Astrocyte (in vitro differentiated cells and primary cell): ENCODE measurements at regions not wholly inside any gene's neighbourhood (a gene's known extent, or its start where the extent isn't known, plus 50 kb on each side); places are given as distances from the start of the nearest gene placed in this dataset.

Experiments used
- DNase-seq: peaks from one replicate; pipeline ENCODE4 v3.0.0-alpha.2; 2010; ENCODE audit warnings: low read depth
- FAIRE-seq: peaks from 2 replicates; lab custom pipeline; 2011; peaks lifted over from hg19 to GRCh38; lab: Jason Lieb, UNC
- H2AFZ ChIP-seq: 2 replicates; pipeline ENCODE4 v1.6.0; 2012; ENCODE audit warnings: low read depth, low read length, inconsistent platforms
- H3K27ac ChIP-seq: 2 replicates; pipeline ENCODE4 v1.5.1; 2011; ENCODE audit warnings: low read depth, low read length, inconsistent platforms
- H3K27me3 ChIP-seq: 2 replicates; pipeline ENCODE4 v1.6.0; 2011; ENCODE audit warnings: low read length, inconsistent platforms; ENCODE audit not compliant: insufficient read depth
- H3K36me3 ChIP-seq: 2 replicates; pipeline ENCODE4 v1.5.1; 2011; ENCODE audit warnings: low read length, inconsistent platforms; ENCODE audit not compliant: insufficient read depth
- H3K4me1 ChIP-seq: 2 replicates; pipeline ENCODE4 v1.5.1; 2011; ENCODE audit warnings: low read length, inconsistent platforms; ENCODE audit not compliant: insufficient read depth
- H3K4me2 ChIP-seq: 2 replicates; pipeline ENCODE4 v1.6.0; 2012; ENCODE audit warnings: low read length, inconsistent platforms
- H3K4me3 ChIP-seq: 2 replicates; pipeline ENCODE4 v1.5.1; 2011; ENCODE audit warnings: low read depth, mild to moderate bottlenecking, low read length, inconsistent platforms; ENCODE audit not compliant: insufficient read depth
- H3K79me2 ChIP-seq: 2 replicates; pipeline ENCODE4 v1.6.0; 2012; ENCODE audit warnings: mild to moderate bottlenecking, low read length, inconsistent platforms; ENCODE audit not compliant: insufficient read depth
- H3K9ac ChIP-seq: 2 replicates; pipeline ENCODE4 v1.6.0; 2012; ENCODE audit warnings: mild to moderate bottlenecking, low read length, inconsistent platforms
- H3K9me3 ChIP-seq: 2 replicates; pipeline ENCODE4 v1.5.1; 2012; ENCODE audit warnings: low read depth, mild to moderate bottlenecking, low read length, inconsistent platforms; ENCODE audit not compliant: insufficient read depth
- H4K20me1 ChIP-seq: 2 replicates; pipeline ENCODE4 v1.6.0; 2012; ENCODE audit warnings: low read length, inconsistent platforms; ENCODE audit not compliant: insufficient read depth
- H3K27ac Mint-ChIP-seq: one replicate; pipeline ENCODE4 v1.8.0; 2021; ENCODE audit warnings: mild to moderate bottlenecking, mixed read lengths; ENCODE audit not compliant: unreplicated experiment
- H3K27me3 Mint-ChIP-seq: one replicate; pipeline ENCODE4 v1.8.0; 2021; ENCODE audit warnings: low read depth, mixed read lengths; ENCODE audit not compliant: unreplicated experiment
- H3K36me3 Mint-ChIP-seq: one replicate; pipeline ENCODE4 v1.8.0; 2021; ENCODE audit warnings: low read depth, mixed read lengths; ENCODE audit not compliant: unreplicated experiment
- H3K4me1 Mint-ChIP-seq: one replicate; pipeline ENCODE4 v1.8.0; 2021; ENCODE audit warnings: low read depth, mixed read lengths; ENCODE audit not compliant: unreplicated experiment
- H3K4me3 Mint-ChIP-seq: one replicate; pipeline ENCODE4 v1.8.0; 2021; ENCODE audit warnings: mild to moderate bottlenecking, moderate library complexity, mixed read lengths; ENCODE audit not compliant: unreplicated experiment
- H3K9me3 Mint-ChIP-seq: one replicate; pipeline ENCODE4 v1.8.0; 2021; ENCODE audit warnings: mild to moderate bottlenecking, mixed read lengths; ENCODE audit not compliant: unreplicated experiment
- CTCF ChIP-seq: IDR thresholded peaks from 2 replicates; pipeline ENCODE4 v1.5.1; 2011; ENCODE audit warnings: low read depth, mild to moderate bottlenecking, inconsistent platforms, low read length, moderate library complexity; ENCODE audit not compliant: insufficient read depth
- EZH2 ChIP-seq: IDR thresholded peaks from 2 replicates; pipeline ENCODE4 v1.6.1; 2012; ENCODE audit warnings: mild to moderate bottlenecking, low read length, inconsistent platforms; ENCODE audit not compliant: insufficient read depth

DNA sequence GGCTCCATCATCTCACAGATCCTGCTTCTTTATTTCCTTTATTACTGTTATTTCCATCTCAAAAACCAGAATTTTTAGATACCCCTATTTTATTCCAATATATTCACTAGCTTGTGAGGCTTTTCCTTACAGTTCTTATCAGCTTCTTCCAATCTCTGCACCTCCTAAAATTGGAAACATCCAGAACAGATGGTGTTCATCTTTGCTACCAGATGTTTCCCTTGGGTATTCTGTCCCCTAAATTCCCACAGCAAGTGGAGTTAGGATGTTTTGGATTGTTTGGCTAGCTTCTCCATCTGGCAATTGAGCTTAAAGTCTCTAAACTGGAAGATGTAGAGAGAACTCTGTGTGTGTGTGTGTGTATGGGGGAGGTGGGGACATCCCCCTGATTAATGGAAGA lies 580.4 kb downstream of the DTWD2 start:
- H3K9me3 ChIP-seq, result no peaks in the 10 kb centered on the region
- Mint-ChIP-seq H3K27me3 (no peaks in the 10 kb centered on the region), H3K4me3 (no peak overlapping the region), H3K27ac (no peak overlapping the region), H3K4me1 (no peaks in the 10 kb centered on the region), H3K9me3 (no peaks in the 10 kb centered on the region), H3K36me3 (no peaks in the 10 kb centered on the region)
- H2AFZ ChIP-seq, result no peak overlapping the region
- H3K4me2 ChIP-seq, result no peak overlapping the region
- H3K79me2 ChIP-seq, result no peaks in the 10 kb centered on the region
- TF ChIP-seq CTCF (no peak), EZH2 (no peak)
- H3K9ac ChIP-seq, result no peak overlapping the region
- FAIRE-seq (no peak), DNase-seq (no peak)
- no peaks in the 10 kb centered on the region for H3K36me3 ChIP-seq
- no peaks in the 10 kb centered on the region for H3K4me1 ChIP-seq
- no peaks in the 10 kb centered on the region for H3K27me3 ChIP-seq
- H3K4me3 ChIP-seq, result no peak overlapping the region
- H4K20me1 ChIP-seq, result no peaks in the 10 kb centered on the region
- H3K27ac ChIP-seq, result no peak overlapping the region

- no peaks in the 10 kb centered on the region for H4K20me1 ChIP-seq
- Mint-ChIP-seq H3K27ac (no peak overlapping the region), H3K4me1 (no peaks in the 10 kb centered on the region), H3K9me3 (peaks cover 2% of the 10 kb centered on the region), H3K36me3 (no peaks in the 10 kb centered on the region), H3K27me3 (no peaks in the 10 kb centered on the region), H3K4me3 (no peak overlapping the region)
- no peak for TF ChIP-seq EZH2
- TF ChIP-seq CTCF, result no peak
- no peaks in the 10 kb centered on the region for H3K4me1 ChIP-seq
- H3K36me3 ChIP-seq, result no peaks in the 10 kb centered on the region
- no peak overlapping the region for H3K27ac ChIP-seq
- H3K4me3 ChIP-seq, result no peak overlapping the region
- H2AFZ ChIP-seq, result no peak overlapping the region
- H3K79me2 ChIP-seq, result no peaks in the 10 kb centered on the region
- no peaks in the 10 kb centered on the region for H3K9me3 ChIP-seq
- no peak overlapping the region for H3K9ac ChIP-seq
- H3K27me3 ChIP-seq, result no peaks in the 10 kb centered on the region
- no peak for FAIRE-seq
- no peak overlapping the region for H3K4me2 ChIP-seq
- no peak for DNase-seq
Measured at GRCh38 chr5:118405650-118406061, 582.7 kb downstream of the DTWD2 start.

- no peaks in the 10 kb centered on the region for H3K9me3 ChIP-seq
- H3K27ac ChIP-seq, result no peak overlapping the region
- no peak overlapping the region for H2AFZ ChIP-seq
- H3K27me3 ChIP-seq, result no peaks in the 10 kb centered on the region
- H3K4me3 ChIP-seq, result no peak overlapping the region
- H3K4me3 Mint-ChIP-seq, result no peak overlapping the region
- FAIRE-seq, result no peak
- peaks cover 2% of the 10 kb centered on the region for H3K9me3 Mint-ChIP-seq
- H3K79me2 ChIP-seq, result no peaks in the 10 kb centered on the region
- no peaks in the 10 kb centered on the region for H3K4me1 Mint-ChIP-seq
- H3K4me1 ChIP-seq, result no peaks in the 10 kb centered on the region
- no peak for DNase-seq
- no peaks in the 10 kb centered on the region for H3K36me3 Mint-ChIP-seq
- no peaks in the 10 kb centered on the region for H4K20me1 ChIP-seq
- H3K4me2 ChIP-seq, result no peak overlapping the region
- no peak overlapping the region for H3K9ac ChIP-seq
- H3K27me3 Mint-ChIP-seq, result no peaks in the 10 kb centered on the region
- TF ChIP-seq EZH2 (no peak), CTCF (no peak)
- no peak overlapping the region for H3K27ac Mint-ChIP-seq
- no peaks in the 10 kb centered on the region for H3K36me3 ChIP-seq
Measured at GRCh38 chr5:118397236-118397635, 591.1 kb downstream of the DTWD2 start.
